Stimulated activated CD4-positive, alpha-beta T cell treated with anti-CD3 and anti-CD28 coated beads, Interleukin-15, amount 100 ng/mL, for 48 hours (primary cell): ENCODE measurements at regions not wholly inside any gene's neighbourhood (a gene's known extent, or its start where the extent isn't known, plus 50 kb on each side); places are given as distances from the start of the nearest gene placed in this dataset.
"Not testable (repeated sequence)": the region's sequence is repeated elsewhere in the genome, so short reads cannot be mapped to it uniquely, and the experiment has no call there.

ENCODE experiments used
- DNase-seq, 2 donors: peaks; one replicate each; pipeline ENCODE4 v3.0.0-alpha.2; 2020; ENCODE audit warnings: low read depth in 2 of 2

- DNase-seq, result no peak
Measured at GRCh38 chr4:117560329-117560728, 474.0 kb upstream of the NDST3 start.

DNA sequence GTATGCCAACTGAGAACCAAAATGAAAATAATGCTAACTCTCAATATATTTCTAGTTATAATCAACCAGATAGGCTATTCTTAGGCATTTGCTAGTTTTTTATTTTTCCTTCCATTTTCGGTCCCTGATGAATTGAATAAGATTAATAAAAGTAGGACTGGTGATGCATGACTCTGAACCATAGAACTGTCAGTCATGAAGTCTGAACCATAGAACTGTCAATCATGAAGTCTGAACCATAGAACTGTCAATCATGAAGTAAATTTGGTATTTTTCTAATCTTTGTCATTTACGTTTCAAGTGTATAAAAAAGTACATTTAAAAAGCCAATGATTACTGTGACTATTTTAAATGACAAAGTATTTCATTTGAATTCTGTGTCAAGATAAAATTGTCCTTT is 460.2 kb upstream of the NDST3 start:
- DNase-seq, result no peak

DNA sequence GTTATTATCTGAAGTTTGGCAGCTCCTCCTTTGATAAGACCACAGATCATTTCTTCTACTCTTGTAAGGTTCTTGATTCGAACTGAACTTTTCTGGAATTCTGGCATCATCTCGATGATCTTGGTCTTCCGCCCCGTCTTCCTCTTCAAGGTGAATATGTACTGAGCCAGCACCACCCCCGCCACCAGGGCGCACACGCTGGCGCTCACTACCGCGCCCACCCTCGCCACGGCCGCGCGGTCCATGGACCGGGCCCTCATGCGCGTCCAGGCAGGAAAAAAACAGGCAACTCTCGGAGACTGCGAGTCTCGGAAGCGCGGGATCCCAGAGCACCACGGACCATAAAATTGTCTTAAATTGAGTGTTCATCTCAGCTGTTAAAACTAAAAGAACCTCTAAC is 458.4 kb upstream of the NDST3 start:
- DNase-seq, result no peak

GRCh38 chr4:117577686-117578311 is 456.5 kb upstream of the NDST3 start:
- no peak for DNase-seq

DNA sequence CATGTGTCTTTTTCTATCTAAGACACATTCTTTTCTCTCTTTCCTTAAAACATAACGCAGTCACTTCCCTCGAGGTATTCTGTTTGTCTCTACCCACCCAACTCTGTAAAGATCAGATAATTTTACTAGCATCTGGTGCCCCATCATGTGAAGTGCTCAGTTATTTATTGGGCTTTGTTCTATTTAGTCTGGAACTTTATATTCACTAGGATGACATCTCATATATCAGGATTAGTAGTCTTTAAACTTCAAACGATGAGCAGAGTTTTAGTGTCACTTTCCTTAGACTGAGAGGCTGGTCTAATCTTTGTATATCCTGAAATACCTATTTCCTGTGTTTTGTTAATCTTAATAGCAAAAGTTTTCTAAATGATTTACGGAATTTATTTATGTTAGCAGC is 445.5 kb upstream of the NDST3 start:
- DNase-seq, result no peak

DNA sequence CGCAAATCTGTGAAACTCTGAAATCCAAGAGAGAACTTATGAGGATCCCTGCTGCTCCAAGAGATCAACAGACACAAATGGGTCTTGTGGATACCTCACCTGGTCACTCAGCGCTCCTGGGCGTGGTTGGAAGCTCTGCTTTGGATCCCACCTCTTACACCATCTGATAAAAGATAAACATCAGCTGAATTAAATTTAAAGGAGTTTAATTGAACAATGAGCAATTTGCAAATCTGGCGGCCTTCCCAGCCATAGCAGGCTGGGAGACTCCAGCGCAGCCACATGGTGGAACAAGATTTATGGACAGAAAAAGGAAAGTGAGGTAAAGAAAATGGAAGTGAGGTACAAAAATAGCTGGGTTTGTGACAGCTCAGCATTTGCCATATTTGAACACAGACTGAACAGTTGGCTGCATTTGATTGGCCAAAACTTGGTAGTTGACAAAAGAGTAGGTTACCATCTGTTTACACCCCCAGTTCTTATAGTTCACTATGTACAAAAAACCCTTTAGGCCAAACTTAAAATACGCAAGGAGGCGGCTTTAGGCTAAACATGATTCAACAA is 437.3 kb upstream of the NDST3 start:
- DNase-seq, result no peak

DNA sequence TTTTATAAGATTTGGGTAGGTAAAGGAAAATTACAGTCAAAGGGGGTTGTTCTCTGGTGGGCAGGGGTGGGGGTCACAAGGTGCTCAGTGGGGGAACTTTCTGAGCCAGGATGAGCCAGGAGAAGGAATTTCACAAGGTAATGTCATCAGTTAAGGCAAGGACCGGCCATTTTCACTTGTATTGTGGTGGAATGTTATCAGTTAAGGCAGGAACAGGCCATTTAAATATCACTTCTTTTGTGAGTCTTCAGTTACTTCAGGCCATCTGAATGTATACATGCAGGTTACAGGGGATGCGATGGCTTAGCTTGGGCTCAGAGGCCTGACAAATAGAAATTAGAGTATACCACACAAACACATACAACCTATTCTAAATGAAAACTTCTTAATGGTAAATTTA is 434.9 kb upstream of the NDST3 start:
- DNase-seq, result not testable (repeated sequence)

DNA sequence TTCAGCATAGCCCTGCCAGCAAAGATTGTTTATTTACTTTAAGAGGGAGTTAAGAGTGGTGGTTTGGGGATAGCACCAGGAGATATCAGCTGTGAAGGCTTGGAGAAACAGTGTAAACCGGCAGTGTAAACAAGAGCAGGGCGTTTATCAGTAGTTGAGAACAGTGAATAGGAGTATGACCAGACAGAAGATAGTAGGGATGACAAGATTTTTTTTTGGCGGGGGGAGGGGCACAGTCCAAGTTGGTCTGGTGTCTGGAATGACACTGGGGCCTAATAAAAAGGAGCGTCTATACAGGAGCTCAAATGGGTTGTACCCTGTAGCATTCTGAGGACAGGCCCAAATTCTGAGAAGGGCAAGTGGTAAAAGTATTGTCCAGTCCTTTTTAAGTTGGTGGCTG is 433.4 kb upstream of the NDST3 start:
- DNase-seq, result not testable (repeated sequence)

DNA sequence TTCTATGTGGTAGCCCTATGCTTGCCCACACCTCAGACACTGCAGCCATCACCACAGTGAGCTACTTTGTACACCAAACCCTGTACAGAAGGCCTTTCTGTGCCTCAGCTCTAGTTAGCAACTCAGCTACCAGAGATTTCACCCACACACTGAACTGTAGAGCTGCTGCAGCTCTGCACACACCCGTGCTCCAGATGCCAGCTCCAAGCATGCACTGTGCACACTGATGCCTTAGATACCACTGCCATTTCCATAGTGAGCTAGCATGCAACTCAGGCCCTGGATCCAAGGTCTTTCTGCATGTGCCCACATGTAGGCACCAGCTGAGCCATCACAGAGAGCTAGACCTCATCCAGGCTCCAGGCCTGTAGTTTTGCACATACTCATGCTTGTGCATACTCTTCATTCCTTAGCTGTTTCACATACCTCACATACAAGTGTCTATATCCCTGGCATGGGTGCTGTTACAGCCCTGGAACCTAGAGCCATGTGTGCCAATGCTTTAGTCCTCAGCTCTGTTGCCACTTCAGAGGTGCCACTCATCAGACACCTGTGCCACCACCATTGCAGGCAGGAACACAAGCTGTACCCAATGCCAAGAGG is 423.5 kb upstream of the NDST3 start:
- DNase-seq, result no peak

- DNase-seq, result no peak
Measured at GRCh38 chr4:117621673-117622072, 412.6 kb upstream of the NDST3 start.

- DNase-seq, result no peak
Measured at GRCh38 chr4:117623326-117623725, 411.0 kb upstream of the NDST3 start.

GRCh38 chr4:117626664-117627063 is 407.6 kb upstream of the NDST3 start:
- no peak for DNase-seq

GRCh38 chr4:117634716-117635115 is 399.6 kb upstream of the NDST3 start:
- DNase-seq, result no peak

DNA sequence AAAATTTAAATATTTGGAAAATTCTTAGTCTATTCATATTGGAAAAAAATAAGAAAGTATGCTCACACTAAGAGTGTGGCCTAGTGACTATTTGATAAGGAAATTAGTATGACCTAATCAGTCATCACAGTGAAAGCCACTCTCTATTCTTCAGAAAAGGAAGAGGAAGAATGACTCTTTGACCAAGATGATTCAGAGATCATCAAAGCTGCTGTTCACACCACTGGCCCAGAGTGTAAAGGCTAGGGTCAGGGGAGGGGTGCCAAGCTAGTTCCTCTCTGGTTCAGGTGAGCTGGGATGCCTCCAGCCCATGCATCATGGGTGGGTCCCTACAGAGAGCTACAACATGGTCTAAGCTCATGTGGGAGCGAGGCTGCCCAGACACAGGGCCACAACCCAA is 396.9 kb upstream of the NDST3 start:
- no peak for DNase-seq

DNA sequence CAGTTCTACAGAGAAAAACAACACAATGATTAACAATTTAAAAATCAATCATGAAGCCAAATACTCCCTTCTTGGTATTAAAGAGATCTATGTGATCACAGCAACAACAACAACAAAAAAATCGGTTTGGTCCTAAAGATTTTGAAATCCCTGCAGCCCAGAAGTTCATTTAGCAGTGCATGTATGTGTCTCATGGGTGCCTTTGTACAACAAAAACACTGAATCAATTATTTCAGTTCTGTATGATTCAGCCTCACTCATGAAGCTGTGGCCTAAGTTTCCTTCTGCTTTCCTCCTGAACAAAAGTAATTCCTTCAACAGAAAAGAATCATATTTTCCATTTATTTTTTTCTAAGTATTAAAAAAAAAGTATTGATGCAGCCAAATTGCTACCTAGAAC is 393.4 kb upstream of the NDST3 start:
- no peak for DNase-seq

DNA sequence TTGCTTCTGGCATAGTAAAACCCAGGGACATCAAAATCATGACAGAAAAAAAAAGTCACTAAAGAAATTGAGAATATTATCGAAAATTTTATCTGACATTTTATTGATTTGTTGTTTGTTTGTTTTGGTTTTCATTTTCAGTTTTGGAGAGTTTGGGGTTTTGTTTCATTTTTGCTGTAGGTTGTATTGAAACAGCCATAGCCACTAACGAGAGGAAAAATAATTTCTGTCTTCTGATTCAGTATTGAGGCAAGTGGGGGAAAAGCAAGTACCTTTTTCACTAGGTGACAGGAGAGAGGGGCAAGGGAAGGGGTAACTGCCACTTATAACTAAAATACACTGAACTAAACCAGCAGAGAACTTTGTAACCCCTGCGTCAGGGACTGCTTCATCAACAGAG is 392.8 kb upstream of the NDST3 start:
- DNase-seq, result no peak

DNA sequence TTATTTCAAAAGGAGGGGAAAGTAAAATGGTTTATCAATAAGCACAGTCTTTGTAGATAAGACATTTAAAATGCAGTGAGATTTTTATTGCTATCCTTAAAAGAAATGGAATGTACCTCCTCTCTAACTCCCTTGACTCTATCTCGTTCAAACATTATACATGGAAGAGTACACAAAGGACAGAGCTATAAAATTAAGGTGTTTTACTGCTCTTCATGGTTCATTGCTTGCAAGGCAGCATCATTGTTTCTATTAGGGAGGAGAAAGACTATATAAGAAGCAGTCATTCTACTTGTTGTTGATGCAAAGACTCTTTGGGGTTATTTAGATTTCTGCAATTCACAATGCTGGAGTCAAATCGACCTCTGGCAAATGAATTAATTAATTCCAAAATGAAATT is 380.2 kb upstream of the NDST3 start:
- DNase-seq, result no peak

GRCh38 chr4:117660668-117661067 is 373.6 kb upstream of the NDST3 start:
- no peak for DNase-seq

GRCh38 chr4:117661091-117662072 is 372.9 kb upstream of the NDST3 start:
- DNase-seq, result no peak

- no peak for DNase-seq
Measured at GRCh38 chr4:117664706-117665444, 369.4 kb upstream of the NDST3 start.

DNA sequence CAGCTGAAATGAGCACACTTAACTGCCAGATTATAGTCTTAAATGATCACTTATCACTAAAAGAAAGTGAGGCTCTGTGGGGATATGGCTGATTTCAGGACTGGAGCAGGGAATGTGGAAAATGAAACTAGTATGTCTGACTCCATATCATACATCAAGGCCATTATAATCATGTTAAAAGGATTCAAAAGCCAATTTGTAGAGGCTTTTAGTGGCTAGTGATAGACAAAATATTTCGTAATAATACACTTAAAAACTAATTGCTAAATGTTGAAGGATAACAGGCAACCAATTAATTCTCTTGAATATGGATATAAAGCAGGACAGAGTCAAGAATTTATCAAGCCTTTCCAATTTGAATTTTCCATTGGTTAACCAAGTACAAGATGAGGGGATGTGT is 358.1 kb upstream of the NDST3 start:
- no peak for DNase-seq

- DNase-seq, result no peak
Measured at GRCh38 chr4:117678861-117679260, 355.4 kb upstream of the NDST3 start.
